KMS-11 (cell line): ENCODE measurements at regions not wholly inside any gene's neighbourhood (a gene's known extent, or its start where the extent isn't known, plus 50 kb on each side); places are given as distances from the start of the nearest gene placed in this dataset.

ENCODE experiments used
- H2AFZ ChIP-seq: fragments of 200-600 bp; sonication (generic); 2 replicates; pipeline ENCODE4 v1.6.1; 2016; ENCODE audit warnings: antibody characterized with exemption, mixed run types, low read depth
- H3K27ac ChIP-seq: fragments of 200-600 bp; sonication (generic); 2 replicates; pipeline ENCODE4 v1.6.1; 2016; ENCODE audit warnings: mild to moderate bottlenecking, mixed run types
- H3K27me3 ChIP-seq: fragments of 200-600 bp; sonication (generic); 2 replicates; pipeline ENCODE4 v1.6.1; 2017; ENCODE audit warnings: mild to moderate bottlenecking, low read depth, mixed run types, moderate library complexity; ENCODE audit not compliant: insufficient read depth
- H3K36me3 ChIP-seq: fragments of 200-600 bp; sonication (generic); 2 replicates; pipeline ENCODE4 v1.6.1; 2017; ENCODE audit warnings: mild to moderate bottlenecking, mixed run types; ENCODE audit not compliant: insufficient read depth
- H3K4me1 ChIP-seq: fragments of 200-600 bp; sonication (generic); 2 replicates; pipeline ENCODE4 v1.6.1; 2016; ENCODE audit warnings: mild to moderate bottlenecking, low read depth, mixed run types; ENCODE audit not compliant: poor library complexity, severe bottlenecking
- H3K4me2 ChIP-seq: fragments of 200-600 bp; sonication (generic); 2 replicates; pipeline ENCODE4 v1.7.0; 2016; ENCODE audit warnings: mild to moderate bottlenecking, mixed run types
- H3K4me3 ChIP-seq: fragments of 200-600 bp; sonication (generic); IDR thresholded peaks from 2 replicates; pipeline ENCODE4 v1.6.1; 2017; ENCODE audit warnings: low read depth, low read length, mixed read lengths; ENCODE audit not compliant: insufficient read depth
- H3K79me2 ChIP-seq: fragments of 200-600 bp; sonication (generic); 2 replicates; pipeline ENCODE4 v1.6.1; 2016; ENCODE audit warnings: low read depth, mixed run types; ENCODE audit not compliant: insufficient read depth
- H3K9ac ChIP-seq: fragments of 200-600 bp; sonication (generic); 2 replicates; pipeline ENCODE4 v1.6.1; 2016; ENCODE audit warnings: mild to moderate bottlenecking, mixed run types
- H4K20me1 ChIP-seq: fragments of 200-600 bp; sonication (generic); 2 replicates; pipeline ENCODE4 v1.6.1; 2016; ENCODE audit warnings: mild to moderate bottlenecking, mixed run types; ENCODE audit not compliant: insufficient read depth
- CTCF ChIP-seq: fragments of 200-600 bp; sonication (generic); conservative IDR thresholded peaks from 2 replicates; pipeline ENCODE4 v1.6.1; 2017; ENCODE audit warnings: low read depth, mild to moderate bottlenecking, antibody characterized with exemption, low read length, moderate library complexity, mixed read lengths

- Histone ChIP-seq H4K20me1 (no peaks in the 10 kb centered on the region), H3K9ac (no peak overlapping the region), H3K36me3 (no peaks in the 10 kb centered on the region), H3K27me3 (no peaks in the 10 kb centered on the region), H3K79me2 (no peaks in the 10 kb centered on the region), H2AFZ (no peak overlapping the region), H3K27ac (no peak overlapping the region), H3K4me1 (no peaks in the 10 kb centered on the region), H3K4me3 (no peak overlapping the region), H3K4me2 (no peak overlapping the region)
- no peak for TF ChIP-seq CTCF
Observed at GRCh38 chr12:127507341-127507740, 759.6 kb upstream of the TMEM132C start.

- Histone ChIP-seq H3K4me1 (no peaks in the 10 kb centered on the region), H3K27me3 (no peaks in the 10 kb centered on the region), H3K4me3 (no peak overlapping the region), H2AFZ (no peak overlapping the region), H3K36me3 (no peaks in the 10 kb centered on the region), H3K9ac (no peak overlapping the region), H3K27ac (no peak overlapping the region), H3K4me2 (no peak overlapping the region), H3K79me2 (no peaks in the 10 kb centered on the region), H4K20me1 (no peaks in the 10 kb centered on the region)
- TF ChIP-seq CTCF = no peak
Observed at GRCh38 chr12:127509066-127509778, 757.7 kb upstream of the TMEM132C start.

- no peaks in the 10 kb centered on the region for H3K79me2 ChIP-seq
- H3K4me2 ChIP-seq = no peak overlapping the region
- H3K27ac ChIP-seq = no peak overlapping the region
Observed at GRCh38 chr12:127515941-127516340, 751.0 kb upstream of the TMEM132C start.

GRCh38 chr12:127516467-127516866 is 750.5 kb upstream of the TMEM132C start:
- TF ChIP-seq CTCF = no peak
- Histone ChIP-seq H4K20me1 (no peaks in the 10 kb centered on the region), H3K36me3 (no peaks in the 10 kb centered on the region), H3K27me3 (no peaks in the 10 kb centered on the region), H3K4me1 (no peaks in the 10 kb centered on the region), H3K4me2 (no peak overlapping the region), H3K79me2 (no peaks in the 10 kb centered on the region), H2AFZ (no peak overlapping the region), H3K4me3 (no peak overlapping the region), H3K27ac (no peak overlapping the region), H3K9ac (no peak overlapping the region)

More at GRCh38 chr12:127515941-127516340, 751.0 kb upstream of the TMEM132C start:
- Histone ChIP-seq H2AFZ (no peak overlapping the region), H3K9ac (no peak overlapping the region), H4K20me1 (no peaks in the 10 kb centered on the region), H3K36me3 (no peaks in the 10 kb centered on the region), H3K4me1 (no peaks in the 10 kb centered on the region), H3K27me3 (no peaks in the 10 kb centered on the region), H3K4me3 (no peak overlapping the region)
- no peak for TF ChIP-seq CTCF
